ENCODE measurements at regions not wholly inside any gene's neighbourhood (a gene's known extent, or its start where the extent isn't known, plus 50 kb on each side); places are given as distances from the start of the nearest gene placed in this dataset.

DNA sequence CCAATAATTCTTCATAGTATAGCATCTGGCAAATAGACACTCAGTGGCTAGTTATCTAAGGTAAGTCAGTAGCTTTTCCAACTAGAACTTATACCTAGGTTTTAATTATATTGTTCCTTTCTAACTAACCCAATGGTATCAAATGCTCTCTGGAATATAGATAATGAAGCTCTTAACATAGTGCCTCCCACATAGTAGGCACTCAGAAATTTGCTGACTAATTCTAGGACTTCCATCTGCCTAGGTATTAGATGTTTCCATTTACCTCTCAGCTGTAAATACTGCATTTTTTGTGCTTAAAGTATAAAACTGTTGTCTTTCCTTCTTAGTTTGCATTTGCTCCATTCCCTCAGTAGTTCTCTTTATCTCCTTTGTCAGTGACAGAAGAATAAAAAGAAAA, 214.3 kb upstream of the SPRY1 start:
- TF ChIP-seq, protein P1, sequence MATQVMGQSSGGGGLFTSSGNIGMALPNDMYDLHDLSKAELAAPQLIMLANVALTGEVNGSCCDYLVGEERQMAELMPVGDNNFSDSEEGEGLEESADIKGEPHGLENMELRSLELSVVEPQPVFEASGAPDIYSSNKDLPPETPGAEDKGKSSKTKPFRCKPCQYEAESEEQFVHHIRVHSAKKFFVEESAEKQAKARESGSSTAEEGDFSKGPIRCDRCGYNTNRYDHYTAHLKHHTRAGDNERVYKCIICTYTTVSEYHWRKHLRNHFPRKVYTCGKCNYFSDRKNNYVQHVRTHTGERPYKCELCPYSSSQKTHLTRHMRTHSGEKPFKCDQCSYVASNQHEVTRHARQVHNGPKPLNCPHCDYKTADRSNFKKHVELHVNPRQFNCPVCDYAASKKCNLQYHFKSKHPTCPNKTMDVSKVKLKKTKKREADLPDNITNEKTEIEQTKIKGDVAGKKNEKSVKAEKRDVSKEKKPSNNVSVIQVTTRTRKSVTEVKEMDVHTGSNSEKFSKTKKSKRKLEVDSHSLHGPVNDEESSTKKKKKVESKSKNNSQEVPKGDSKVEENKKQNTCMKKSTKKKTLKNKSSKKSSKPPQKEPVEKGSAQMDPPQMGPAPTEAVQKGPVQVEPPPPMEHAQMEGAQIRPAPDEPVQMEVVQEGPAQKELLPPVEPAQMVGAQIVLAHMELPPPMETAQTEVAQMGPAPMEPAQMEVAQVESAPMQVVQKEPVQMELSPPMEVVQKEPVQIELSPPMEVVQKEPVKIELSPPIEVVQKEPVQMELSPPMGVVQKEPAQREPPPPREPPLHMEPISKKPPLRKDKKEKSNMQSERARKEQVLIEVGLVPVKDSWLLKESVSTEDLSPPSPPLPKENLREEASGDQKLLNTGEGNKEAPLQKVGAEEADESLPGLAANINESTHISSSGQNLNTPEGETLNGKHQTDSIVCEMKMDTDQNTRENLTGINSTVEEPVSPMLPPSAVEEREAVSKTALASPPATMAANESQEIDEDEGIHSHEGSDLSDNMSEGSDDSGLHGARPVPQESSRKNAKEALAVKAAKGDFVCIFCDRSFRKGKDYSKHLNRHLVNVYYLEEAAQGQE (IDR thresholded peaks at IDR 0.05; ENCODE audit: low read depth) = no peak
- TF ChIP-seq TAF1 (IDR thresholded peaks at IDR 0.05; ENCODE audit: low read depth) = no peak
- no peak for TF ChIP-seq EP300 (IDR thresholded peaks at IDR 0.05; ENCODE audit: borderline replicate concordance)
- no peak for TF ChIP-seq CEBPB (IDR thresholded peaks at IDR 0.05)
- no peak for TF ChIP-seq RAD21 (IDR thresholded peaks at IDR 0.05; ENCODE audit: low read depth)
- TF ChIP-seq, protein P2, sequence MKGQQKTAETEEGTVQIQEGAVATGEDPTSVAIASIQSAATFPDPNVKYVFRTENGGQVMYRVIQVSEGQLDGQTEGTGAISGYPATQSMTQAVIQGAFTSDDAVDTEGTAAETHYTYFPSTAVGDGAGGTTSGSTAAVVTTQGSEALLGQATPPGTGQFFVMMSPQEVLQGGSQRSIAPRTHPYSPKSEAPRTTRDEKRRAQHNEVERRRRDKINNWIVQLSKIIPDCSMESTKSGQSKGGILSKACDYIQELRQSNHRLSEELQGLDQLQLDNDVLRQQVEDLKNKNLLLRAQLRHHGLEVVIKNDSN (IDR thresholded peaks at IDR 0.05) = no peak
- no peak for TF ChIP-seq TEAD4 (IDR thresholded peaks at IDR 0.05)
- TF ChIP-seq YY1 (IDR thresholded peaks at IDR 0.05; ENCODE audit: low read depth) = no peak
- TF ChIP-seq CREB1 (IDR thresholded peaks at IDR 0.05; ENCODE audit: low read depth) = no peak
- TF ChIP-seq ZBTB7A (IDR thresholded peaks at IDR 0.05; ENCODE audit: low read depth) = no peak
- TF ChIP-seq TCF12 (IDR thresholded peaks at IDR 0.05; ENCODE audit: low read depth) = no peak
- TF ChIP-seq, protein P3, sequence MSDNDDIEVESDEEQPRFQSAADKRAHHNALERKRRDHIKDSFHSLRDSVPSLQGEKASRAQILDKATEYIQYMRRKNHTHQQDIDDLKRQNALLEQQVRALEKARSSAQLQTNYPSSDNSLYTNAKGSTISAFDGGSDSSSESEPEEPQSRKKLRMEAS (IDR thresholded peaks at IDR 0.05) = no peak
